ENCODE measurements at regions not wholly inside any gene's neighbourhood (a gene's known extent, or its start where the extent isn't known, plus 50 kb on each side); places are given as distances from the start of the nearest gene placed in this dataset.

GRCh38 chr4:11901089-11901488, 472.4 kb upstream of the HS3ST1 start:
- TF ChIP-seq, protein P1, sequence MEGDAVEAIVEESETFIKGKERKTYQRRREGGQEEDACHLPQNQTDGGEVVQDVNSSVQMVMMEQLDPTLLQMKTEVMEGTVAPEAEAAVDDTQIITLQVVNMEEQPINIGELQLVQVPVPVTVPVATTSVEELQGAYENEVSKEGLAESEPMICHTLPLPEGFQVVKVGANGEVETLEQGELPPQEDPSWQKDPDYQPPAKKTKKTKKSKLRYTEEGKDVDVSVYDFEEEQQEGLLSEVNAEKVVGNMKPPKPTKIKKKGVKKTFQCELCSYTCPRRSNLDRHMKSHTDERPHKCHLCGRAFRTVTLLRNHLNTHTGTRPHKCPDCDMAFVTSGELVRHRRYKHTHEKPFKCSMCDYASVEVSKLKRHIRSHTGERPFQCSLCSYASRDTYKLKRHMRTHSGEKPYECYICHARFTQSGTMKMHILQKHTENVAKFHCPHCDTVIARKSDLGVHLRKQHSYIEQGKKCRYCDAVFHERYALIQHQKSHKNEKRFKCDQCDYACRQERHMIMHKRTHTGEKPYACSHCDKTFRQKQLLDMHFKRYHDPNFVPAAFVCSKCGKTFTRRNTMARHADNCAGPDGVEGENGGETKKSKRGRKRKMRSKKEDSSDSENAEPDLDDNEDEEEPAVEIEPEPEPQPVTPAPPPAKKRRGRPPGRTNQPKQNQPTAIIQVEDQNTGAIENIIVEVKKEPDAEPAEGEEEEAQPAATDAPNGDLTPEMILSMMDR (IDR thresholded peaks at IDR 0.05), result no peak
- TF ChIP-seq ZFX (IDR thresholded peaks at IDR 0.05; ENCODE audit: borderline replicate concordance), result no peak
